Liver (tissue), 8 donors: ENCODE measurements at regions not wholly inside any gene's neighbourhood (a gene's known extent, or its start where the extent isn't known, plus 50 kb on each side); places are given as distances from the start of the nearest gene placed in this dataset.

Experiments used
- DNase-seq: peaks from one replicate; pipeline ENCODE4 v3.0.0-alpha.2; 2017; ENCODE audit warnings: low spot score
- H3K27ac ChIP-seq, 2 donors: one replicate each; pipeline ENCODE4 v1.7.0; 2013; ENCODE audit warnings: inconsistent platforms in 2 of 2, low read length in 2 of 2, control low read depth in 1 of 2, low read depth in 1 of 2, mild to moderate bottlenecking in 1 of 2
- H3K27me3 ChIP-seq, 4 donors: one replicate each; pipeline versions ENCODE4 v1.6.1 to v1.7.0; 2013; ENCODE audit warnings: low read length in 3 of 4, inconsistent platforms in 1 of 4, mild to moderate bottlenecking in 1 of 4, moderate library complexity in 1 of 4; ENCODE audit not compliant: control insufficient read depth in 4 of 4, insufficient read depth in 4 of 4
- H3K36me3 ChIP-seq, 4 donors: one replicate each; pipeline versions ENCODE4 v1.6.1 to v1.7.0; 2013; ENCODE audit warnings: low read length in 3 of 4, mild to moderate bottlenecking in 3 of 4, low read depth in 1 of 4, moderate library complexity in 1 of 4; ENCODE audit not compliant: control insufficient read depth in 4 of 4, insufficient read depth in 3 of 4
- H3K4me1 ChIP-seq, 4 donors: one replicate each; pipeline versions ENCODE4 v1.6.1 to v1.7.0; 2013; ENCODE audit warnings: low read length in 3 of 4, mild to moderate bottlenecking in 3 of 4, moderate library complexity in 1 of 4; ENCODE audit not compliant: control insufficient read depth in 4 of 4, insufficient read depth in 4 of 4
- H3K4me3 ChIP-seq, 3 donors: one replicate each; pipeline versions ENCODE4 v1.6.1 to v1.7.0; 2013; ENCODE audit warnings: low read length in 3 of 3, control low read depth in 1 of 3, low read depth in 1 of 3, mild to moderate bottlenecking in 1 of 3
- H3K9ac ChIP-seq, 2 donors: one replicate each; pipeline ENCODE4 v1.7.0; 2013; ENCODE audit warnings: low read length in 2 of 2, mild to moderate bottlenecking in 2 of 2, moderate library complexity in 2 of 2, control low read depth in 1 of 2, low read depth in 1 of 2
- H3K9me3 ChIP-seq, 4 donors: one replicate each; pipeline versions ENCODE4 v1.6.1 to v1.7.0; 2013; ENCODE audit warnings: low read length in 3 of 4; ENCODE audit not compliant: control insufficient read depth in 4 of 4
- ATF3 ChIP-seq: IDR thresholded peaks from 2 replicates; pipeline ENCODE4 v1.6.1; 2016; ENCODE audit warnings: antibody characterized with exemption
- CTCF ChIP-seq: fragments of 150-350 bp; IDR thresholded peaks from 2 replicates; pipeline ENCODE4 v1.5.1; 2017; ENCODE audit warnings: improper control_type of control experiment, low read depth, low read length; ENCODE audit not compliant: missing input control
- EGR1 ChIP-seq, 2 donors: IDR thresholded peaks; 2 replicates each; pipeline ENCODE4 v1.6.1; 2016 to 2018; ENCODE audit warnings: antibody characterized with exemption in 2 of 2, low read depth in 2 of 2
- FOXA1 ChIP-seq: IDR thresholded peaks from 2 replicates; pipeline ENCODE4 v1.6.1; 2016; ENCODE audit warnings: antibody characterized with exemption
- FOXA2 ChIP-seq: IDR thresholded peaks from 2 replicates; pipeline ENCODE4 v1.6.1; 2016; ENCODE audit warnings: antibody characterized with exemption
- HNF4A ChIP-seq, 2 donors: conservative IDR thresholded peaks; 2 replicates each; pipeline ENCODE4 v1.6.1; 2016; ENCODE audit warnings: antibody characterized with exemption in 2 of 2, mild to moderate bottlenecking in 2 of 2
- HNF4G ChIP-seq: IDR thresholded peaks from 2 replicates; pipeline ENCODE4 v1.6.1; 2016; ENCODE audit warnings: antibody characterized with exemption
- JUND ChIP-seq, 2 donors: IDR thresholded peaks; 2 replicates each; pipeline ENCODE4 v1.6.1; 2016; ENCODE audit warnings: antibody characterized with exemption in 2 of 2
- MAX ChIP-seq: IDR thresholded peaks from 2 replicates; pipeline ENCODE4 v1.6.1; 2016; ENCODE audit warnings: antibody characterized with exemption
- NR2F2 ChIP-seq: IDR thresholded peaks from 2 replicates; pipeline ENCODE4 v1.6.1; 2016; ENCODE audit warnings: antibody characterized with exemption
- RAD21 ChIP-seq, 2 donors: IDR thresholded peaks; 2 replicates each; pipeline ENCODE4 v1.6.1; 2016; ENCODE audit warnings: antibody characterized with exemption in 2 of 2, mild to moderate bottlenecking in 2 of 2
- SP1 ChIP-seq: IDR thresholded peaks from 2 replicates; pipeline ENCODE4 v1.6.1; 2018; ENCODE audit warnings: antibody characterized with exemption, mild to moderate bottlenecking
- TAF1 ChIP-seq: conservative IDR thresholded peaks from 2 replicates; pipeline ENCODE4 v1.6.1; 2016; ENCODE audit warnings: antibody characterized with exemption, mild to moderate bottlenecking
- YY1 ChIP-seq: IDR thresholded peaks from 2 replicates; pipeline ENCODE4 v1.6.1; 2016; ENCODE audit warnings: antibody characterized with exemption, mild to moderate bottlenecking
- ZBTB33 ChIP-seq: IDR thresholded peaks from 2 replicates; pipeline ENCODE4 v1.6.1; 2016; ENCODE audit warnings: antibody characterized with exemption
- WGBS: extraction: QIAGEN DNeasy Blood & Tissue Kit; methylation state at CpG from one replicate; pipeline ENCODE4 v1.1.7; 2013; 5-methylcytosine and 5-hydroxymethylcytosine counted together
- donor health status: healthy.
- donor health status: healthy.
- donor health status: healthy.
- donor health status: healthy.
- donor health status: healthy.

- H3K4me3 ChIP-seq: no peak overlapping the region
- no peak for DNase-seq
- WGBS: 66% methylated on average over 3 of the region's 3 CpGs
Observed at GRCh38 chr22:47552024-47552423, 789.6 kb downstream of the TBC1D22A start.

GRCh38 chr22:47551431-47551775, 789.0 kb downstream of the TBC1D22A start:
- H3K4me3 ChIP-seq: no peak overlapping the region
- WGBS: 75% methylated on average over 7 of the region's 7 CpGs
- no peak overlapping the region for H3K9ac ChIP-seq
- H3K4me1 ChIP-seq: no peaks in the 10 kb centered on the region
- no peak overlapping the region for H3K27ac ChIP-seq
- H3K27me3 ChIP-seq: peaks cover 0 to 3% (median 1%) of the 10 kb centered on the region in 4 donors
- H3K9me3 ChIP-seq: no peaks in the 10 kb centered on the region
- TF ChIP-seq JUND (IDR thresholded peaks at IDR 0.05) (no peak), HNF4G (no peak), NR2F2 (no peak), ATF3 (no peak), TAF1 (no peak), YY1 (no peak), MAX (no peak), FOXA1 (no peak), ZBTB33 (no peak)
- DNase-seq: no peak
- no peaks in the 10 kb centered on the region for H3K36me3 ChIP-seq

More at GRCh38 chr22:47552024-47552423, 789.6 kb downstream of the TBC1D22A start:
- H3K9me3 ChIP-seq: no peaks in the 10 kb centered on the region
- no peak overlapping the region for H3K9ac ChIP-seq
- H3K27me3 ChIP-seq: peaks cover 0 to 3% (median 1%) of the 10 kb centered on the region in 4 donors
- TF ChIP-seq EGR1 (IDR thresholded peaks at IDR 0.05; ENCODE audit: low read depth in 2 of 2): no peak
- H3K27ac ChIP-seq: no peak overlapping the region
- no peaks in the 10 kb centered on the region for H3K4me1 ChIP-seq
- no peaks in the 10 kb centered on the region for H3K36me3 ChIP-seq

GRCh38 chr22:47550524-47551430, 788.3 kb downstream of the TBC1D22A start:
- no peak for DNase-seq
- 53% methylated on average over 23 of the region's 23 CpGs for WGBS
- no peaks in the 10 kb centered on the region for H3K4me1 ChIP-seq
- TF ChIP-seq NR2F2 (no peak), HNF4G (no peak), SP1 (no peak), YY1 (no peak), ATF3 (no peak), EGR1 (IDR thresholded peaks at IDR 0.05; ENCODE audit: low read depth in 2 of 2) (no peak), CTCF (no peak), ZBTB33 (no peak), FOXA2 (no peak), JUND (IDR thresholded peaks at IDR 0.05) (no peak), RAD21 (IDR thresholded peaks at IDR 0.05) (no peak), HNF4A (conservative IDR thresholded peaks at IDR 0.05) (no peak), MAX (no peak)

More at GRCh38 chr22:47550524-47551430, 788.3 kb downstream of the TBC1D22A start:
- H3K27ac ChIP-seq: no peak overlapping the region
- H3K27me3 ChIP-seq: peaks cover 0 to 3% (median 1%) of the 10 kb centered on the region in 4 donors
- H3K9ac ChIP-seq: no peak overlapping the region
- peaks cover 0 to 2% (median 0%) of the 10 kb centered on the region in 4 donors for H3K9me3 ChIP-seq
- H3K4me3 ChIP-seq: no peak overlapping the region
- H3K36me3 ChIP-seq: no peaks in the 10 kb centered on the region
